ENCODE measurements at regions not wholly inside any gene's neighbourhood (a gene's known extent, or its start where the extent isn't known, plus 50 kb on each side); places are given as distances from the start of the nearest gene placed in this dataset.

GRCh38 chr7:11228515-11228914, 254.8 kb downstream of the PHF14 start:
- TF ChIP-seq RFX5 (IDR thresholded peaks at IDR 0.05; ENCODE audit: low read depth, low read length) (no peak), POLR2A (IDR thresholded peaks at IDR 0.05; ENCODE audit: low read depth, low read length) (no peak), CTCF (conservative IDR thresholded peaks at IDR 0.05; ENCODE audit: low read depth, low read length) (no peak), MAFK (IDR thresholded peaks at IDR 0.05; ENCODE audit: low read depth, low read length) (no peak), RCOR1 (IDR thresholded peaks at IDR 0.05; ENCODE audit: insufficient replicate concordance, low read length) (no peak), SMC3 (IDR thresholded peaks at IDR 0.05; ENCODE audit: low read depth, low read length) (no peak), USF2 (IDR thresholded peaks at IDR 0.05; ENCODE audit: low read depth, low read length) (no peak), RAD21 (IDR thresholded peaks at IDR 0.05; ENCODE audit: low read length) (no peak), ELK1 (IDR thresholded peaks at IDR 0.05; ENCODE audit: borderline replicate concordance, low read depth, low read length) (no peak), CEBPB (IDR thresholded peaks at IDR 0.05; ENCODE audit: low read depth, low read length) (no peak)
